ES-I3 (cell line): ENCODE measurements at regions not wholly inside any gene's neighbourhood (a gene's known extent, or its start where the extent isn't known, plus 50 kb on each side); places are given as distances from the start of the nearest gene placed in this dataset.
"Not testable (repeated sequence)": the region's sequence is repeated elsewhere in the genome, so short reads cannot be mapped to it uniquely, and the experiment has no call there.

Experiments used
- H3K36me3 ChIP-seq: 2 replicates; pipeline ENCODE4 v1.6.1; 2013; ENCODE audit warnings: mild to moderate bottlenecking, low read length, control low read depth, moderate library complexity; ENCODE audit not compliant: insufficient read depth
- H3K4me1 ChIP-seq: 2 replicates; pipeline ENCODE4 v1.6.1; 2013; ENCODE audit warnings: mild to moderate bottlenecking, control low read depth, low read length; ENCODE audit not compliant: insufficient read depth
- H3K9ac ChIP-seq: 2 replicates; pipeline ENCODE4 v1.6.1; 2013; ENCODE audit warnings: low read depth, mild to moderate bottlenecking, low read length, moderate library complexity
- H3K9me3 ChIP-seq: 2 replicates; pipeline ENCODE4 v1.6.1; 2013; ENCODE audit warnings: mild to moderate bottlenecking, low read length, moderate library complexity; ENCODE audit not compliant: control insufficient read depth, insufficient read depth

DNA sequence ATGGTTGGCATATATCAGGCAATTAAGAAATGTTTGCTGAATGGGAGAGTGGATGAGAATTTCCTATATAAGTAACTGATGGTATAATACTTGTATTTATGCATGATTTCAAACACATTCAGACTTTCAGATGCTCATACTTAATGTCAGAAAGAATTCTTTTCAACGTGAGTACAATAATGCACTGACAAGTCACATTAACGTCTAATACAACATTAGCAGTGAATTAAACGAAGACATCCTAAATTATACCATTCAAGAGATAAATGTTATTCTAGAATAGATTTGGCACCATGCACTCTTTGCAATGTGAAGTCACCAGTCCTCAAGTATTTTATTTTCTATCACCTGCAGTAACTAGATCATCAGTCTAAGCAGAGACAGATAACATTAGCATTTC, 712.9 kb downstream of the TLE1 start:
- H3K9me3 ChIP-seq, result peaks cover 11% of the 10 kb centered on the region; the same call in 1 of the 2 replicates
- H3K9ac ChIP-seq, result no peak overlapping the region
- no peaks in the 10 kb centered on the region for H3K4me1 ChIP-seq
- no peaks in the 10 kb centered on the region for H3K36me3 ChIP-seq

DNA sequence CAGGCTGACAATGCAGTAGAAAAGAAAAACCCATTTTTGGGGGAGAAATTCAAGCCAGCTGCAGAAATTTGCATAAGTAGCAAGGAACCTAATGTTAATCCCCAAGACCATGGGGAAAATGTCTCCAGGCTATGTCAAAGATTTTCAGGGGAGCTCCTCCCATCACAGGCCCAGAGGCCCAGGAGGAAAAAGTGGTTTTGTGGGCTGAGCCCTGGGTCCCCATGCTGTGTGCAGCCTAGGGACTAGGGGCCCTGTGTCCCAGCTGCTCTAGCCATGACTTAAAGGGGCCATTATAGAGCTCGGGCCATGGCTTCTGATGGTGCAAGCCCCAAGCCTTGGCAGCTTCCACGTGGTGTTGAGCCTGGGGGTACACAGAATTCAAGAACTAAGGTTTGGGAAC, 719.0 kb downstream of the TLE1 start:
- H3K4me1 ChIP-seq, H3K9ac ChIP-seq, H3K36me3 ChIP-seq, H3K9me3 ChIP-seq: not testable (repeated sequence)

DNA sequence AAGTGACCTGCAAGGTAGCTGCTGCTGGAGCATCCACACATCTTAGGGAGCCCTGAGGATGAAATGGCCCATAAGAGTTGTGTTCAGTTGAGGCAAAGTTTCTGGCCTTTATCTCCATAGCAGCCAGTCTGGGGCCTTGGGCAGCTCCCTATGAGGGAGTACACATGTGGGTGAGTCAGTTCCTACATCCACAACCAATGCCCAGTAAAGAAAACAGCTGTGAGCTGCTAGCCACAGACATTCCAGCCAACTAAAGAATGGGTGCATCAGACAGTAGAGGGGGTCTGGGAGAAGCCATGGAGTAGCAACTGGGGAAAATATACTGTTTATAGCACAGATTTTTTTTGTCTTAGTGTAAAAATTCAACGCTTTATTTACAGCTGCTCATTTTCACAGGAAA, 720.7 kb downstream of the TLE1 start:
- Histone ChIP-seq H3K9me3 (no peaks in the 10 kb centered on the region), H3K4me1 (no peaks in the 10 kb centered on the region), H3K36me3 (no peaks in the 10 kb centered on the region), H3K9ac (no peak overlapping the region)

DNA sequence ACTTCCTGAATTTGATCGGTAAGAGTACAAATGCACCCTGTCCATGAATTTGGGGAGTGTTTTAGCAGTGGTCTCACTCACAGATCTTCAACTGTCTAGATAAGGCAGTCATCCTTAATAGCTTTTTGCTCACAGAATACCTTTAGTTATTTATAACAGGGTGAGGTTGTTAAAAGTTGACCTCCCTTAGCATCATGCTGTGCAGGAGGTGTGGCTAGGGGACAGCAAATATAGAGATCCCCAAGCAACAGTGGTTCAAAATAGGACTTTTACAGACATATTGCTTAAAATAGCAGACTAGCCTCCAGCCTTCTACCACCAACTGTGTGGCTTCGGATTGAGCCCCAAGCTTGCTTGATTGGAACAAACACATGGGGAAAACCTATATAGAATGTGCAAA, 724.4 kb downstream of the TLE1 start:
- Histone ChIP-seq H3K4me1 (no peaks in the 10 kb centered on the region), H3K9me3 (no peaks in the 10 kb centered on the region), H3K36me3 (no peaks in the 10 kb centered on the region), H3K9ac (no peak overlapping the region)

DNA sequence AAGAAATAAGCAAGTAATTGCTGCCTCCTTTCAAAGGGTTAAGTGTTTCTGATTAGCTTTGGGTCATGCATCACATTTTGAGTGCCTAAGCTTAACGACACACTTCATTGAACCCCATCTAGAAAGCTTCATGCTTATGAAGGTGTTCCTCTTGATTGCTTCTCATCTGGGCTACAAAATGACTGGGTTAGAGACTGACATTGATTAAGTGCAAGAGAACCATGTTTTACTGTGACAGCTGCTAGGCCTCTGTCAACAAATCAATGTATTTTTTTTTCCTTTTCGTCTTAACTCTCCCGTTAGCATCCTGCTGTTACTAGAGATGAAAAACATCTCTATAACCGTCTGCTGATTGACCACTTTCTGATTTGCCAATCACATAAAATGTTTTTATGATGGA, 725.0 kb downstream of the TLE1 start:
- Histone ChIP-seq H3K36me3 (no peaks in the 10 kb centered on the region), H3K9me3 (no peaks in the 10 kb centered on the region), H3K9ac (no peak overlapping the region), H3K4me1 (no peaks in the 10 kb centered on the region)

DNA sequence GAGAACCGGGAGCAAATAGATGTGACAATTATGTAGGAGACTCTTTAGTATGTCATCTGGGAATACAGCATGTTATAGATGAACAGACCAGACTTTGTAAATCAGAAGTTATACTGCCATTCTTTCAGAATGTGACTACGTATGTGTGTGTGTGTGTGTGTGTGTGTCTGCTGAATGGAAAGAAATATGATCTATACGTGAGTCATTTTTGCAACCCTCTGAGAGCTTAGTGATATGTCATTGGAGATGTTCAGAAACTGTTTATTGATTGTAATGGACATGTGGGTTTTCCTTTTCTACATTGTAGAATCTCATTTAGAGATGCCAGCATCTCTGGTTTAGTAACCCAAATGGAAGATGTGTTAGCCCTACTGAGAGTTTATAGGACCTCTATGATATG, 731.5 kb downstream of the TLE1 start:
- H3K4me1 ChIP-seq, result no peaks in the 10 kb centered on the region
- H3K36me3 ChIP-seq, result no peaks in the 10 kb centered on the region
- no peaks in the 10 kb centered on the region for H3K9me3 ChIP-seq
- H3K9ac ChIP-seq, result no peak overlapping the region

DNA sequence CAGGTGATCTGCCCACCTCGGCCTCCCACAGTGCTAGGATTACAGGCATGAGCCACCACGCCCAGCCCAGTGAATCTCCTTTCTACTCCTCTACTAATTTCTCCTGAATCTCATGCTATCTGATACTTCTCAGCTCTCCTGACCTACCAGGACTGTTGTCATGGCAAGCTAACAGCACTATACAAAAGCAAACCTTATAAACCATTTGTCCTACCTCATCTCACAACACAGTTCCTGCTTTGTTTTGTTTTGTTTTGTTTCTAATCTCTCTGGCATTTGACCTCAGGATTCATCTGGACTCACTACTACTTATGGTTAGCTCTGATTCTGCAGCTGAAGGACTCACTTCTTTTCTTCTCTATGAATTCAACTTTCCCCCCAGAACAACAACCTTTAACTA, 734.8 kb downstream of the TLE1 start:
- H3K9ac ChIP-seq, result no peak overlapping the region

DNA sequence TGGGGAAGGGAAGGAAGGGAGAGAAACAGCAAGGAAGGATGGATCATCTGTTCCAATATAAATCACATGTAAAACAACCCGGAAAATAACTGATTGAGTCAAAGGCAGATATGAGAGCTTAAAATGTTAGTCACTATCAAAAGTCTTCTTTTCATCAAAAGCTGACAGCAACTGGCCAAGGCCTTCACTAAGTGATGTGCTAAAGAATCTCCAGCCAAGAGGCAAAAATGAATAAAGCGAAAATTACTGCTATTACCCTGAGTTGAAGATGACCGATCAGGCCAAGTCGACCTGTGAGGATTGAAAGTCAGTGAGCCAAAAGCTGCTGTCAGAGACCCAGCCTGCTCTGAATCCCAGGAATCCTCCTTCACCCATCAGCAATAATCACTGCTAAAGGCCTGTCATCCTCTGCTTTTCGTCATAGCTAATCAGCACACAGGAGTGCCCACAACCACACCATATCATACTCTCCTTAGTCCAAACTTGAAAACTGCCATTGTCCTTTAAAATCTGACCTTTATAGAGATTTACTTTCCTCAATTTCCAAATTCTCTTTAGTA, 736.9 kb downstream of the TLE1 start:
- no peaks in the 10 kb centered on the region for H3K36me3 ChIP-seq
- H3K9me3 ChIP-seq, result no peaks in the 10 kb centered on the region
- H3K4me1 ChIP-seq, result no peaks in the 10 kb centered on the region

More for the DNA sequence above, 734.8 kb downstream of the TLE1 start:
- no peaks in the 10 kb centered on the region for H3K4me1 ChIP-seq
- H3K36me3 ChIP-seq, result no peaks in the 10 kb centered on the region
- no peaks in the 10 kb centered on the region for H3K9me3 ChIP-seq

DNA sequence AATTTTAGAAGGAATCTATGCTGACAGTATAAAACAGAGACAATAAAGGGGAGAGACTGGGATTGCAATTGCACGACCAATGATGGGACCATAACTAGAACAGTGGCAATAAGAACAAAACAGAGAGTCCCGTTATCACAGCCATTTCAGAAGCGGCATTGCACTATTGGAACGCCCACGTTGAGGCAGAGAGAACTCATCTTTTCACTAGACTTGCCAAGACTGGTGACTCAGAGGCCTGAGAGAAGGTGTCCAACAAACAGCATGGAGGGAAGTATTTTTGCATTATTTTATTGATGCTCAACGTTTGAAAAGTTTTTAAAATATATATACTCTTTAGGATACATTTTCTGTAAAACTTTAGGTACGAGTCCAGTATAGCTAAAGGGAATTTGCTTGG, 737.7 kb downstream of the TLE1 start:
- Histone ChIP-seq H3K9ac (no peak overlapping the region), H3K36me3 (no peaks in the 10 kb centered on the region), H3K9me3 (no peaks in the 10 kb centered on the region), H3K4me1 (no peaks in the 10 kb centered on the region)

More for the DNA sequence above, 736.9 kb downstream of the TLE1 start:
- no peak overlapping the region for H3K9ac ChIP-seq

DNA sequence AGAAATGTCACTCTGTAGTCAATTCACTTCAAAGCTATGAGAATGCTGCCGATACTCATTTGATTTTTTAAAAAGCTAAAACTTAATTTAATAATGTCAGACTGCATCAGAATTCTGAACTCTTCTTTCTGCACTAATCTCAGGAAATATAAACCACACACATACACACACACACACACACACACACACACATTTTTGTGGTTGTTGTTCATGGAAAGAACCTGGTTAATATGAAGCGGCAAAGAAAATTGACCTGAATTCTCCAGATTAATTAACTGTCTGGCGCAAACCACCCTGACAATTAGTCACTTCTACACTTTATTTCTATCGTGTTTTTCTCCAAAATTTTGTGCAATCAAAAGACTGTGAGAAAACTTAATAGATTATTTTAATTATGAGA, 740.5 kb downstream of the TLE1 start:
- no peaks in the 10 kb centered on the region for H3K9me3 ChIP-seq
- no peaks in the 10 kb centered on the region for H3K36me3 ChIP-seq
- H3K9ac ChIP-seq, result no peak overlapping the region
- no peaks in the 10 kb centered on the region for H3K4me1 ChIP-seq

DNA sequence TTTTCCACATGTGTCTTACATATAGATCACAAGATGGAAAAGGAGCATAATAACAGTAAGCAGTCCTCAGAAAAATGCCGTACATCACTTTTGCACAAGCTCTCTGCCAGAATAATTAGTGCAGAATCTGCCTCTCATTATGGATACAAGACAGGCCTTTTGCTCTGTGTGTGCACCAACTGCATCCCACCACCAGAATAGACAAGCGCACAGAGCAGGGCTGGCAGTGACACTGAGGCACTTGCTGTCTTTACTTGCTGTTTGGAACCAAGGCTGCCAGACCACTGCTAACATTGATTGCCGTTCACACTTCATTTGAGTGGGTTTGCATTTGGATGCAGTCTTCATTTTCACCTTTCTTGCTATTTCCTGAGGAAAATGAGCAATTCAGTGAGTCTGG, 741.3 kb downstream of the TLE1 start:
- Histone ChIP-seq H3K4me1 (no peaks in the 10 kb centered on the region), H3K9ac (no peak overlapping the region), H3K9me3 (no peaks in the 10 kb centered on the region), H3K36me3 (no peaks in the 10 kb centered on the region)

DNA sequence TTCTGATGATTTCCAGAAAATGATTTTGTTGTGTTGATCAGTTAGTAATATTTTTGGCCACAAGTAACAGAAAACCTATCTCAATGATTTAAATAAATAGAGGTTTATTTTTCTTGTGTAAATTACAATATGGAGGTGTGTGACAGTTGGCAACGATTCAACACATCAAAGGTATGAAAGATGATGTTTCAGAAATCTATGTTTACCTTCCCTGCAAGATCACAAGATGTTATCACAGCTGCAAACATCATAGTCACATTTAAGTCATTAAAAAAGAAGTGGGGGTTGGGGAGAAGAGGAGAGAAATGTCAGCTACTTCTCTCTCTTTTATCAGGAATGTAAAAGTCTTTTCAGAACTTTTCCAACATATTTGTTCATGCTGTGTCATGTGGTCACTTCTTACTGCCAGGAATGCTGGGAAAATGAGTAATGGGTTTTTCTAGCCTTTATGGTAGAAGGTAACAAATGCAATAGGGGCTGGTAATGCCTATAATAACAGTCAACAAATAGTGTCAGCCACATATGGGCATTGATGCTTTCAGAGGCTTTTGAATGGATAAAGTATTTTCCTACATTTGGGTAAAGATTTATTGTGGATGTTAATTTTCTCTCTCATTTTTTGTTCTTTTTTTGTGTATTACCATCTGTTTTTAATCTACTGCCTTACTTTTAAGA, 742.7 kb downstream of the TLE1 start:
- Histone ChIP-seq H3K4me1 (no peaks in the 10 kb centered on the region), H3K9ac (no peak overlapping the region), H3K9me3 (no peaks in the 10 kb centered on the region), H3K36me3 (no peaks in the 10 kb centered on the region)

DNA sequence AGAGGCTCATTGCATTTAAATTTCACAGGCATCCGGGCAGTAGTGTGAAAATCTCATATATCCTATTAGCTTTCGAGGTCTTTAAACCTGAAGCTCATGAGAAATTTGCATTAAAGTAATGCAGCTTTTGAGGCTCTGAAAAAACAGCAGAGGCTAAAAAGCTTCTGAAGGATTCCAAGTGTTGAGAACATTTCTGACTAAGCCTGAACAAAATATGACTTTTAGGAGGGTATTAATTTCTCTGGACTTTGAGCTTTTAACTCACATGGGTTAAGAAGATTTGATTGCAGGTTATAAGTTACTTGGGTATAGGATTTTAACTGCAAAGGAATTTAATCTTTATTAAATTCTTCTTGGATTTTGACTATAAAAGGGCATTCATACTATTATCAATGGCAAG, 743.9 kb downstream of the TLE1 start:
- no peaks in the 10 kb centered on the region for H3K4me1 ChIP-seq
- H3K9ac ChIP-seq, result no peak overlapping the region
- no peaks in the 10 kb centered on the region for H3K9me3 ChIP-seq
- no peaks in the 10 kb centered on the region for H3K36me3 ChIP-seq

DNA sequence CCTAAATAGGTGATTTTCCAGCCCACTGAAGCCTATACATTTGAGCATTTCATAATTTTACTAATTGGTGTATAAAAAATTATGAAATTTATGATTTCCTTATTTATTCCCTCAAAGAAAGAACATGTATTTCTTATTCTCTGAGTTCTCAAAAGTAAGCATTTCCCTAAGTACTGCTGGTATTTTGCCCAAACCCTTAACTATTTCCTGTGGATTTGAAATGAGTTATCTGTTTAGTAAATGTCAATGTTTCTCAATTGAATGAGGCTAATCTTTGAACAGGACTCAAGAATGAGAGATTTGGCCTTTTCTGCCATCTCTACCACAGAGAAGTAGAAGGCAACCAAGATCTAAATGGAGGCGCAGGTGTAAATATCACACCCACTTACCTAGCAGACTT, 751.7 kb downstream of the TLE1 start:
- Histone ChIP-seq H3K9me3 (no peaks in the 10 kb centered on the region), H3K9ac (no peak overlapping the region), H3K4me1 (no peaks in the 10 kb centered on the region), H3K36me3 (no peaks in the 10 kb centered on the region; the same call in 1 of the 2 replicates)

DNA sequence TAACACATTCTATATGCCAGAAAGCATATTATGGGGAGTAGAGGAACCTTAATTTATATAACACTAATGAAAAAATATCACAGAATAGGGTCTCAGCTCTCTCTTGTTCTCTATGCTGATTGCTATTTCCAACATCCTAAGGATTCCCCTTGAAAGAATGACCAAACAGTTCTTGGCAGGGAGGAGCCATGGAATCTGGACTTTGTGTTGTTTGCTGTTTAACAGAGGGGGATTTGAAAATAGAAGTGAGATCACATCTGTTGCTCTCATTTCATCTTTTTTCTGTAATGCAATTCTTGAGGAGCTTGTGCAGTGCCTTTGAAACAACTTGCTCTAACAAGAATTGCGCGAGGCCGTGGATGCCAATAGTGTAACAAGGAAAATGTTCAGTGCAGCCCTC, 755.3 kb downstream of the TLE1 start:
- Histone ChIP-seq H3K9ac (no peak overlapping the region), H3K36me3 (no peaks in the 10 kb centered on the region), H3K4me1 (no peaks in the 10 kb centered on the region)

More for the DNA sequence above, 755.3 kb downstream of the TLE1 start:
- no peaks in the 10 kb centered on the region for H3K9me3 ChIP-seq
